ENCODE measurements at regions not wholly inside any gene's neighbourhood (a gene's known extent, or its start where the extent isn't known, plus 50 kb on each side); places are given as distances from the start of the nearest gene placed in this dataset.
"Not testable (repeated sequence)": the region's sequence is repeated elsewhere in the genome, so short reads cannot be mapped to it uniquely, and the experiment has no call there.

DNA sequence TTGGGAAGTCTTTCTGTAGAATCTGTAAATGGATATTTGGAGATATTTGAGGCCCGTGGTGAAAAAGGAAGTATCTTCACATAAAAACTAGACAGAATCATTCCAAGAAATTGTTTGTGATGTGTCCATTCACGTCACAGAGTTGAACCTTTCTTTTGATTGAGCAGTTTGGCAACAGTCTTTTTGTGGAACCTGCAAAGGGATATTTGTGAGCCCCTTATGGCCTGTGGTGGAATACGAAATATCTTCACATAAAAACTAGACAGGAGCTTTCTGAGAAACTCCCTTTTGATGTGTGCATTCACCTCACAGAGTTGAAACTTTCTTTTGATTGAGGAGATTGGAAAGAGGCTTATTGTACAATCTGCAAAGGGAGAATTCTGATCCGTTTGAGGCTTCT, 2980.4 kb downstream of the TUBA3C start:
- in situ Hi-C loops (cut with HindIII; ENCODE audit: low pct_ligation_motif_present, low pct_unique_long_range_greater_than_20kb, low sequenced_read_pairs); DNase-seq: not testable (repeated sequence)

DNA sequence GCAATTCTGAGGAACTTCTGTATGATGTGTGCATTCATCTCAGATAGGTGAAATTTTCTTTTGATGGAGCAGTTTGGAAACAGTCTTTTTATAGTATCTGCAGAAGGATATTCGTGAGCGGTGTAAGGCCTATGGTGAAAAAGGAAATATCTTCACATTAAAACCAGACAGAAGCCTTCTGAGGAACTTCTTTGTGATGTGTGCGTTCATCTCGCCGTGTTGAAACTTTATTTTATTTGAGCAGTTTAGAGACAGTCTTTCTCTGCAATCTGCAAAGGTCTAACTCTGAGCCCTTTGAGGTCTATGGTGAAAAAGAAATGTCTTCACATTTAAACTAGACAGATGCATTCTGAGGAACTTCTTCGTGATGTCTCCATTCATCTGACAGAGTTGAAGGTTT, 3021.0 kb downstream of the TUBA3C start:
- in situ Hi-C loops (cut with HindIII; ENCODE audit: low pct_ligation_motif_present, low pct_unique_long_range_greater_than_20kb, low sequenced_read_pairs); DNase-seq: not testable (repeated sequence)

DNA sequence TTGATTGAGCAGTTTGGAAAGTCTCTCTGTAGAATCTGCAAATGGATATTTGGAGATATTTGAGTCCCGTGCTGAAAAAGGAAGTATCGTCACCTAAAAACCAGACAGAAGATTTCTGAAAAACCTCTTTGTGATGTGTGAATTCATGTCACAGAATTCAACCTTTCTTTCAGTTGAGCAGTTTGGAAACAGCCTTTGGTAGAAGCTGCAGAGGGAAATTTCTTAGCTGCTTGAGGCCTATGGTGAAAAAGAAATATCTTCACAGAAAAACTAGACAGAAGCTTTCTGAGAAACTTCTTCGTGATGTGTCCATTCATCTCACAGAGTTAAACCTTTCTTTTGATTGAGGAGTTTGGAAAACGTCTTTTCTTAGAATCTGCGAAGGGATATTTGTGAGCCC, 3022.7 kb downstream of the TUBA3C start:
- in situ Hi-C loops (cut with HindIII; ENCODE audit: low pct_ligation_motif_present, low pct_unique_long_range_greater_than_20kb, low sequenced_read_pairs), result not testable (repeated sequence)

DNA sequence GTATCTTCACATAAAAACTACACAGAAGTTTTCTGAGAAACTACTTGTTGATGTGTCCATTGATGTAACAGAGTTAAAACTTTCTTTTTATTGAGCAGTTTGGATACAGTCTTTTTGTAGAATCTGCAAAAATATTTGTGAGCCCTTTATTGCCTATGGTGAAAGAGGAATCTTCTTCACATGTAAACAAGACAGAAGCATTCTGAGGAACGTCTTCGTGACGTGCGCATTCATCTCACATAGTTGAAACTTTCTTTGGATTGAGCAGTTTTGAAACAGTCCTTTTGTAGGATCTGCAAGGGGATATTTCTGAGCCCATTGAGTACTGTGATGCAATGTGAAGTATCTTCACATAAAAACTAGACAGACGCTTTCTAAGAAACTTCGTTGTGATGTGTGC, 3023.6 kb downstream of the TUBA3C start:
- DNase-seq; in situ Hi-C loops (cut with HindIII; ENCODE audit: low pct_ligation_motif_present, low pct_unique_long_range_greater_than_20kb, low sequenced_read_pairs): not testable (repeated sequence)

More for the DNA sequence above, 3022.7 kb downstream of the TUBA3C start:
- DNase-seq, result not testable (repeated sequence)

DNA sequence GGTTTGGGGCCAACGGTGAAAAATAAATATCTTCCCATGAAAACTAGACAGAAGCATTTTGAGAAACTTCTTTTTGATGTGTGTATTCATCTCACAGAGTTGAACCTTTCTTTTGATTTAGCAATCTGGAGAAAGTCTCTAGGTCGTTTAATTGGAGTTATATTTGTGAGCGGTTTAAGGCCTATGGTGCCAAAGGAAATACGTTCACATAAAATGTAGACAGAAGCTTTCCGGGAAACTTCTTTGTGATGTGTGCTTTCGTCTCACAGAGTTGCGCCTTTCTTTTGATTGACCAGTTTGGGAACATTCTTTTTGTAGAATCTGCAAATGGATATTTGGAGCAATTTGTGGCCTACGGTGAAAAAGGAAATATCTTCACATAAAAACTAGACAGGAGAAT, 3028.8 kb downstream of the TUBA3C start:
- in situ Hi-C loops (cut with HindIII; ENCODE audit: low pct_ligation_motif_present, low pct_unique_long_range_greater_than_20kb, low sequenced_read_pairs); DNase-seq: not testable (repeated sequence)

DNA sequence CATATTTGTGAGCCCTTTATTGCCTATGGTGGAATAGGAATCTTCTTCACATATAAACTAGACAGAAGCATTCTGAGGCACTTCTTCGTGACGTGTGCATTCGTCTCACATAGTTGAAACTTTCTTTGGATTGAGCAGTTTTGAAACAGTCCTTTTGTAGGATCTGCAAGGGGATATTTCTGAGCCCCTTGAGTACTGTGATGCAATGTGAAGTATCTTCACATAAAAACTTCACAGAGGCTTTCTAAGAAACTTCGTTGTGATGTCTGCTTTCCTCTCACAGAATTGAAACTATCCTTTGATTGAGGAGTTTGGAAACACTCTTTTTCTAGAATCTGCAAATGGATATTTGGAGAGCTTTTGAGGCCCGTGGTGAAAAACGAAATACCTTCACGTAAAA, 3030.3 kb downstream of the TUBA3C start:
- in situ Hi-C loops (cut with HindIII; ENCODE audit: low pct_ligation_motif_present, low pct_unique_long_range_greater_than_20kb, low sequenced_read_pairs); DNase-seq: not testable (repeated sequence)

DNA sequence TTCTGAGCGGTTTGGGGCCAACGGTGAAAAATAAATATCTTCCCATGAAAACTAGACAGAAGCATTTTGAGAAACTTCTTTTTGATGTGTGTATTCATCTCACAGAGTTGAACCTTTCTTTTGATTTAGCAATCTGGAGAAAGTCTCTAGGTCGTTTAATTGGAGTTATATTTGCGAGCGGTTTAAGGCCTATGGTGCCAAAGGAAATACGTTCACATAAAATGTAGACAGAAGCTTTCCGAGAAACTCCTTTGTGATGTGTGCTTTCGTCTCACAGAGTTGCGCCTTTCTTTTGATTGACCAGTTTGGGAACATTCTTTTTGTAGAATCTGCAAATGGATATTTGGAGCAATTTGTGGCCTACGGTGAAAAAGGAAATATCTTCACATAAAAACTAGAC, 3032.2 kb downstream of the TUBA3C start:
- DNase-seq; in situ Hi-C loops (cut with HindIII; ENCODE audit: low pct_ligation_motif_present, low pct_unique_long_range_greater_than_20kb, low sequenced_read_pairs): not testable (repeated sequence)

DNA sequence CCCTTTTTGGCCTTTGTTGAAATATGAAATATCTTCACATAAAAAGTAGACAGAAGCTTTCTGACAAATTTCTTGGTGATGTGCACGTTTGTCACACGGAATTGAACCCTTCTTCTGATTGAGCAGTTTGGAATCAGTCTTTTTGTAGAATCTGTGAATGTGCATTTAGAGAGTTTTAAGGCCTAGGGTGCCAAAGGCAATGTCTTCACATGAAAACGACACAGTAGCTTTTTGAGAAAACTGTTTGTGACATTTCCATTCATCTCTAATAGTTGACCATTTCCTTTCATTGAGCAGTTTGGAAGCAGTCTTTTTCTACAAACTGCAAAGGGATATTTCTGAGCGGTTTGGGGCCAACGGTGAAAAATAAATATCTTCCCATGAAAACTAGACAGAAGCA, 3036.0 kb downstream of the TUBA3C start:
- DNase-seq, result peak; percentile 8
- in situ Hi-C loops (cut with HindIII; ENCODE audit: low pct_ligation_motif_present, low pct_unique_long_range_greater_than_20kb, low sequenced_read_pairs), result not testable (repeated sequence)

DNA sequence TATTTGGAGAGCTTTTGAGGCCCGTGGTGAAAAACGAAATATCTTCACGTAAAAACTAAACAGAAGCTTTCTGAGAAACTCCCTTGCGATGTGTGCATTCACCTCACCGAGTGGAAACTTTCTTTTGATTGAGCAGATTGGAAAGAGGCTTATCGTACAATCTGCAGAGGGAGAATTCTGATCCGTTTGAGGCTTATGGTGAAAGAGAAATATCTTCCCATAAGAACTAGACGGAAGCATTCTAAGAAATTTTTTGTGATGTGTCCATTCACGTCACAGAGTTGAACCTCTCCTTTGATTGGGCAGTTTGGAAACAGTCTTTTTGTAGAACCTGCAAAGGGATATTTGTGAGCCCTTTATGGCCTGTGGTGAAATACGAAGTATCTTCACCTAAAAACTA, 3040.3 kb downstream of the TUBA3C start:
- in situ Hi-C loops (cut with HindIII; ENCODE audit: low pct_ligation_motif_present, low pct_unique_long_range_greater_than_20kb, low sequenced_read_pairs), result not testable (repeated sequence)

DNA sequence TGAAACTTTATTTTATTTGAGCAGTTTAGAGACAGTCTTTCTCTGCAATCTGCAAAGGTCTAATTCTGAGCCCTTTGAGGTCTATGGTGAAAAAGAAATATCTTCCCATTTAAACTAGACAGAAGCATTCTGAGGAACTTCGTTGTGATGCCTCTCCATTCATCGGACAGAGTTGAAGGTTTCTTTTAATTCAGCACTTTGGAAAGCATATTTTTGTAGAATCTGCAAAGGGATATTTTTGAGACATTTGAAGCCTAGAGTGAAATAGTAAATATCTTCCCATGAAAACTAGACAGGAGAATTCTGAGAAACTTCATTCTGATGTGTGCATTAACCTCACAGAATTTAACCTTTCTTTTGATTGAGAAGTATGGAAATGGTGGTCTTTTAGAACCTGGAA, 3044.8 kb downstream of the TUBA3C start:
- DNase-seq, result peak; percentile 47
- in situ Hi-C loops (cut with HindIII; ENCODE audit: low pct_ligation_motif_present, low pct_unique_long_range_greater_than_20kb, low sequenced_read_pairs), result not testable (repeated sequence)

More for the DNA sequence above, 3040.3 kb downstream of the TUBA3C start:
- DNase-seq, result peak; percentile 44

DNA sequence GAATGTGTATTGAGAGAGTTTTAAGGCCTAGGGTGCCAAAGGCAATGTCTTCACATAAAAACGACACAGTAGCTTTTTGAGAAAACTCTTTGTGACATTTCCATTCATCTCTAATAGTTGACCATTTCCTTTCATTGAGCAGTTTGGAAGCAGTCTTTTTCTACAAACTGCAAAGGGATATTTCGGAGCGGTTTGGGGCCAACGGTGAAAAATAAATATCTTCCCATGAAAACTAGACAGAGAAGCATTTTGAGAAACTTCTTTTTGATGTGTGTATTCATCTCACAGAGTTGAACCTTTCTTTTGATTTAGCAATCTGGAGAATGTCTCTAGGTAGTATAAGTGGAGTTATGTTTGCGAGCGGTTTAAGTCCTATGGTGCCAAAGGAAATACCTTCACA, 3052.9 kb downstream of the TUBA3C start:
- in situ Hi-C loops (cut with HindIII; ENCODE audit: low pct_ligation_motif_present, low pct_unique_long_range_greater_than_20kb, low sequenced_read_pairs); DNase-seq: not testable (repeated sequence)

DNA sequence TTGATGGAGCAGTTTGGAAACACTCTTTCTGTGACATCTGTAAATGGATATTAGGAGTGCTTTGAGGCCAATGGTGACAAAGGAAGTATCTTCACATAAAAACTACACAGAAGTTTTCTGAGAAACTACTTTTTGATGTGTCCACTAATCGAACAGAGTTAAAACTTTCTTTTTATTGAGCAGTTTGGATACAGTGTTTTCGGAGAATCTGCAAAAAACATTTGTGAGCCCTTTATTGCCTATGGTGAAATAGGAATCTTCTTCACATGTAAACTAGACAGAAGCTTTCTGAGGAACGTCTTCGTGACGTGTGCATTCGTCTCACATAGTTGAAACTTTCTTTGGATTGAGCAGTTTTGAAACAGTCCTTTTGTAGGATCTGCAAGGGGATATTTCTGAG, 3068.2 kb downstream of the TUBA3C start:
- in situ Hi-C loops (cut with HindIII; ENCODE audit: low pct_ligation_motif_present, low pct_unique_long_range_greater_than_20kb, low sequenced_read_pairs); DNase-seq: not testable (repeated sequence)

All from ACHN (cell line).